OCI-LY7 (cell line): ENCODE measurements at regions not wholly inside any gene's neighbourhood (a gene's known extent, or its start where the extent isn't known, plus 50 kb on each side); places are given as distances from the start of the nearest gene placed in this dataset.

ENCODE experiments used
- EZH2phosphoT487 ChIP-seq: fragments of 200-600 bp; sonication (generic); IDR thresholded peaks from 2 replicates; pipeline ENCODE4 v1.6.1; 2018; ENCODE audit warnings: low read depth, borderline replicate concordance, mild to moderate bottlenecking, mixed run types, antibody characterized with exemption, low read length, moderate library complexity, mixed read lengths
- TF ChIP-seq, protein P1 (sequence below): fragments of 200-600 bp; sonication (generic); conservative IDR thresholded peaks from 2 replicates; pipeline ENCODE4 v1.5.1; 2014; ENCODE audit warnings: mild to moderate bottlenecking, antibody characterized with exemption, low read length, moderate library complexity, mixed read lengths

GRCh38 chr18:55076643-55077218, 117.5 kb upstream of the CCDC68 start:
- TF ChIP-seq, protein P1, sequence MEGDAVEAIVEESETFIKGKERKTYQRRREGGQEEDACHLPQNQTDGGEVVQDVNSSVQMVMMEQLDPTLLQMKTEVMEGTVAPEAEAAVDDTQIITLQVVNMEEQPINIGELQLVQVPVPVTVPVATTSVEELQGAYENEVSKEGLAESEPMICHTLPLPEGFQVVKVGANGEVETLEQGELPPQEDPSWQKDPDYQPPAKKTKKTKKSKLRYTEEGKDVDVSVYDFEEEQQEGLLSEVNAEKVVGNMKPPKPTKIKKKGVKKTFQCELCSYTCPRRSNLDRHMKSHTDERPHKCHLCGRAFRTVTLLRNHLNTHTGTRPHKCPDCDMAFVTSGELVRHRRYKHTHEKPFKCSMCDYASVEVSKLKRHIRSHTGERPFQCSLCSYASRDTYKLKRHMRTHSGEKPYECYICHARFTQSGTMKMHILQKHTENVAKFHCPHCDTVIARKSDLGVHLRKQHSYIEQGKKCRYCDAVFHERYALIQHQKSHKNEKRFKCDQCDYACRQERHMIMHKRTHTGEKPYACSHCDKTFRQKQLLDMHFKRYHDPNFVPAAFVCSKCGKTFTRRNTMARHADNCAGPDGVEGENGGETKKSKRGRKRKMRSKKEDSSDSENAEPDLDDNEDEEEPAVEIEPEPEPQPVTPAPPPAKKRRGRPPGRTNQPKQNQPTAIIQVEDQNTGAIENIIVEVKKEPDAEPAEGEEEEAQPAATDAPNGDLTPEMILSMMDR, result no peak
- no peak for TF ChIP-seq EZH2phosphoT487
